ENCODE measurements at regions not wholly inside any gene's neighbourhood (a gene's known extent, or its start where the extent isn't known, plus 50 kb on each side); places are given as distances from the start of the nearest gene placed in this dataset.

GRCh38 chr20:24842918-24843715 is 106.0 kb upstream of the CST7 start:
- TF ChIP-seq POLR2A (IDR thresholded peaks at IDR 0.05; ENCODE audit: low read length) (no peak), GATA1 (IDR thresholded peaks at IDR 0.05; ENCODE audit: low read depth, low read length) (no peak)

All from erythroblast (primary cell).